Trophoblast cell (in vitro differentiated cells and primary cell): ENCODE measurements at regions not wholly inside any gene's neighbourhood (a gene's known extent, or its start where the extent isn't known, plus 50 kb on each side); places are given as distances from the start of the nearest gene placed in this dataset.

Experiments used
- DNase-seq, 2 donors: peaks; one replicate each; pipeline ENCODE4 v3.0.0-alpha.2; 2016
- H2AFZ ChIP-seq: 2 replicates; pipeline ENCODE4 v1.6.1; 2013; ENCODE audit warnings: low read length, moderate library complexity, mild to moderate bottlenecking; ENCODE audit not compliant: insufficient read depth, poor library complexity
- H2AK5ac ChIP-seq: 2 replicates; pipeline ENCODE4 v1.6.1; 2013; ENCODE audit warnings: mild to moderate bottlenecking, low read length
- H2BK120ac ChIP-seq: 2 replicates; pipeline ENCODE4 v1.6.1; 2013; ENCODE audit warnings: low read length, mild to moderate bottlenecking, moderate library complexity; ENCODE audit not compliant: insufficient read depth, poor library complexity
- H2BK12ac ChIP-seq: 2 replicates; pipeline ENCODE4 v1.6.1; 2013; ENCODE audit warnings: mild to moderate bottlenecking, low read length, moderate library complexity
- H2BK5ac ChIP-seq: 2 replicates; pipeline ENCODE4 v1.6.1; 2013; ENCODE audit warnings: low read length, low read depth, moderate library complexity, mild to moderate bottlenecking; ENCODE audit not compliant: poor library complexity
- H3K14ac ChIP-seq: 2 replicates; pipeline ENCODE4 v1.6.1; 2013; ENCODE audit warnings: mild to moderate bottlenecking, low read length
- H3K18ac ChIP-seq: 2 replicates; pipeline ENCODE4 v1.6.1; 2013; ENCODE audit warnings: mild to moderate bottlenecking, low read length
- H3K23ac ChIP-seq: 2 replicates; pipeline ENCODE4 v1.6.1; 2013; ENCODE audit warnings: low read length
- H3K27ac ChIP-seq: 2 replicates; pipeline ENCODE4 v1.5.1; 2013; ENCODE audit warnings: low read depth, mild to moderate bottlenecking, inconsistent platforms, low read length, moderate library complexity
- H3K27me3 ChIP-seq: 2 replicates; pipeline ENCODE4 v1.6.1; 2013; ENCODE audit warnings: inconsistent platforms, mild to moderate bottlenecking, low read length, moderate library complexity; ENCODE audit not compliant: insufficient read depth
- H3K36me3 ChIP-seq, 2 experiments: 1 replicate in 1 of 2; 2 replicates in 1 of 2; pipeline ENCODE4 v1.6.1; 2013; ENCODE audit warnings: low read length in 2 of 2, mild to moderate bottlenecking in 2 of 2, moderate library complexity in 1 of 2; ENCODE audit not compliant: insufficient read depth in 2 of 2, control insufficient read depth in 1 of 2
- H3K4ac ChIP-seq: 2 replicates; pipeline ENCODE4 v1.6.1; 2013; ENCODE audit warnings: low read depth, mild to moderate bottlenecking, low read length, moderate library complexity
- H3K4me1 ChIP-seq, 2 experiments: 1 replicate in 1 of 2; 2 replicates in 1 of 2; pipeline ENCODE4 v1.6.1; 2013; ENCODE audit warnings: low read length in 2 of 2, mild to moderate bottlenecking in 2 of 2, moderate library complexity in 1 of 2; ENCODE audit not compliant: insufficient read depth in 2 of 2, control insufficient read depth in 1 of 2
- H3K4me2 ChIP-seq: 2 replicates; pipeline ENCODE4 v1.6.1; 2013; ENCODE audit warnings: inconsistent platforms, mild to moderate bottlenecking, low read length, moderate library complexity
- H3K4me3 ChIP-seq: 2 replicates; pipeline ENCODE4 v1.5.1; 2013; ENCODE audit warnings: mild to moderate bottlenecking, low read depth, low read length, inconsistent platforms
- H3K79me1 ChIP-seq: one replicate; pipeline ENCODE4 v1.6.1; 2013; ENCODE audit warnings: low read length
- H3K79me2 ChIP-seq: 2 replicates; pipeline ENCODE4 v1.6.1; 2013; ENCODE audit warnings: low read length, mild to moderate bottlenecking; ENCODE audit not compliant: control insufficient read depth, insufficient read depth, poor library complexity
- H3K9ac ChIP-seq: 2 replicates; pipeline ENCODE4 v1.6.1; 2013; ENCODE audit warnings: mild to moderate bottlenecking, low read length
- H3K9me3 ChIP-seq: 2 replicates; pipeline ENCODE4 v1.6.1; 2013; ENCODE audit warnings: low read depth, mild to moderate bottlenecking, control low read depth, inconsistent platforms, low read length; ENCODE audit not compliant: insufficient read depth
- H4K12ac ChIP-seq: 2 replicates; pipeline ENCODE4 v1.6.1; 2013; ENCODE audit warnings: low read depth, mild to moderate bottlenecking, low read length, moderate library complexity
- H4K8ac ChIP-seq: 2 replicates; pipeline ENCODE4 v1.6.1; 2013; ENCODE audit warnings: low read depth, mild to moderate bottlenecking, low read length, moderate library complexity
- H4K91ac ChIP-seq: one replicate; pipeline ENCODE4 v1.6.1; 2013; ENCODE audit warnings: low read depth, mild to moderate bottlenecking, low read length, moderate library complexity
- WGBS: extraction: QIAGEN DNeasy Blood & Tissue Kit; methylation state at CpG from one replicate; pipeline ENCODE4 v1.1.7; 2013; ENCODE audit warnings: missing lambda C conversion rate; ENCODE audit not compliant: insufficient read length, insufficient coverage; ENCODE audit errors: extremely low coverage; 5-methylcytosine and 5-hydroxymethylcytosine counted together

DNA sequence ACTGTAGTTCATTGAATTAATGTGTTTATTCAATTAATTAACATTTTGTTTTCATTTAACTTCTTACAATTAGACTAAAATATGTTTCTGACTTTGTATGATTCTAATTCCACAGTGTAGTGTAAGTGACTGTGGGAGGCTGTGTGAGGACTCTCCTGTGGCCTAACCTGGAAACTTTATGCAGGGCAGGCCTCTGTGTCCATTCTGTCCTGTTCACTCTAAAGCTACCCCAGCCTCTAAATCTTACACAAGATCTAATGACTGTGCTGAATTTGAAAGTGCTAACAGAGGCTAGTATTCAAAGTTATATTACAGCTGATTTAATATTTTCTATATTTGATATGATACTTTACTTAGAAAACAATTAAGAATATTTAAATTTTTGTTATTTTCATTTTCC, 270.5 kb upstream of the CDH19 start:
- no peak overlapping the region for H3K4me3 ChIP-seq
- H3K79me2 ChIP-seq = no peaks in the 10 kb centered on the region
- no peak overlapping the region for H4K91ac ChIP-seq

DNA sequence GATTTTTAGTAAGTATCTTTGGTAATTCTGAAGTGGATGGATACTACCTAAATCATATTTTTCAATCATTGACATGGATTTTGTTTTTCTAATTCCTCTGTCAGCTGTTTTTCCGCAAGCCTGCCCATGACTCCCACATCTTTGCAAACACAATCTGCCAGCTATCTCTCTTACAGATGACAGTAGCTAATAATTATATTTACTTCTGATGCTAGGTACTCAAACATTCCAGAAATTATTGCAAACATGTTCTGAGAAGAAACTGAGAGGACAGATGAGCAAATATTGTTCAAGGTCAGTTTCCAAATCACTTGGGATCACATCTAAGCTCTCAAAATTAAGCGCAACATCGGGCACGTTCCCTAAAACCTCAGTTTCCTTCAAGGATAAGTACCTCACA, 270.0 kb upstream of the CDH19 start:
- H3K79me2 ChIP-seq = no peaks in the 10 kb centered on the region
- H4K91ac ChIP-seq = no peak overlapping the region
- H2AFZ ChIP-seq = no peak overlapping the region
- H3K23ac ChIP-seq = no peak overlapping the region
- no peak overlapping the region for H3K14ac ChIP-seq
- no peak for DNase-seq
- H3K27me3 ChIP-seq = no peaks in the 10 kb centered on the region
- no peaks in the 10 kb centered on the region for H3K4me1 ChIP-seq
- H3K79me1 ChIP-seq = no peaks in the 10 kb centered on the region
- H3K4ac ChIP-seq = no peak overlapping the region
- no peak overlapping the region for H2BK5ac ChIP-seq
- no peak overlapping the region for H3K9ac ChIP-seq
- H3K4me2 ChIP-seq = no peak overlapping the region
- H4K12ac ChIP-seq = no peak overlapping the region
- H3K9me3 ChIP-seq = no peaks in the 10 kb centered on the region
- no peak overlapping the region for H2BK120ac ChIP-seq
- H2BK12ac ChIP-seq = no peak overlapping the region
- H3K36me3 ChIP-seq = no peaks in the 10 kb centered on the region
- no CpG with 5 or more reads among the region's 4 CpGs for WGBS
- H2AK5ac ChIP-seq = no peak overlapping the region
- H3K27ac ChIP-seq = no peak overlapping the region
- no peak overlapping the region for H3K4me3 ChIP-seq
- no peak overlapping the region for H3K18ac ChIP-seq
- H4K8ac ChIP-seq = no peak overlapping the region

More for the DNA sequence above, 270.5 kb upstream of the CDH19 start:
- Histone ChIP-seq H3K27me3 (no peaks in the 10 kb centered on the region), H2BK12ac (no peak overlapping the region), H3K4me2 (no peak overlapping the region), H3K4me1 (no peaks in the 10 kb centered on the region), H3K27ac (no peak overlapping the region), H2BK120ac (no peak overlapping the region), H3K9me3 (no peaks in the 10 kb centered on the region), H2AK5ac (no peak overlapping the region), H3K9ac (no peak overlapping the region), H4K8ac (no peak overlapping the region), H3K79me1 (no peaks in the 10 kb centered on the region), H3K36me3 (no peaks in the 10 kb centered on the region), H3K14ac (no peak overlapping the region), H2BK5ac (no peak overlapping the region), H3K18ac (no peak overlapping the region), H2AFZ (no peak overlapping the region), H4K12ac (no peak overlapping the region), H3K23ac (no peak overlapping the region), H3K4ac (no peak overlapping the region)
- no peak for DNase-seq

DNA sequence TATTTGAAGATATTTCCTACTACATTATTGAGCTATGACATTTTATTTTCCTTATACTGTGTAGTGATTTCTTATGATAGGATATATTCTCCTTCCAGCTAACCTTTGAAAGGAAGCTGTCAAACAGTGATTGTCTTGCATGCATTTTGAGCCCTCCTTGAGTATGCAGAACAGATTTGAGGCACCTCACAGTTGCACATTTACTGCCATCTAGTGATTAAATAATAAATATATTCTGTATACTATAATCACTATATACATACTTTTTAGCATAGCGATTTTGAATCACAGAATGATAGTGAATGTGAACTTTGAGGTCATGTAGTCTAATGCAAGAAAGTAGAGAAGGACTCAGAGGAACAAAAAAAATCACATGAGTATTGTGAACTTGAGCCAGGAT, 268.4 kb upstream of the CDH19 start:
- no peaks in the 10 kb centered on the region for H3K4me1 ChIP-seq
- no peaks in the 10 kb centered on the region for H3K79me1 ChIP-seq
- no peak overlapping the region for H3K23ac ChIP-seq
- H3K36me3 ChIP-seq = no peaks in the 10 kb centered on the region
- H4K12ac ChIP-seq = no peak overlapping the region
- H3K79me2 ChIP-seq = no peaks in the 10 kb centered on the region
- H3K27ac ChIP-seq = no peak overlapping the region
- no peak overlapping the region for H3K4ac ChIP-seq
- H3K9ac ChIP-seq = no peak overlapping the region
- H2BK12ac ChIP-seq = no peak overlapping the region
- no peak overlapping the region for H2BK5ac ChIP-seq
- DNase-seq = no peak
- no peak overlapping the region for H3K4me2 ChIP-seq
- H3K4me3 ChIP-seq = no peak overlapping the region
- H3K27me3 ChIP-seq = no peaks in the 10 kb centered on the region
- no peak overlapping the region for H3K14ac ChIP-seq
- H2AK5ac ChIP-seq = no peak overlapping the region
- no peak overlapping the region for H2BK120ac ChIP-seq
- H4K8ac ChIP-seq = no peak overlapping the region
- no peak overlapping the region for H4K91ac ChIP-seq
- WGBS = no CpG with 5 or more reads among the region's 1 CpG
- no peaks in the 10 kb centered on the region for H3K9me3 ChIP-seq
- no peak overlapping the region for H3K18ac ChIP-seq
- no peak overlapping the region for H2AFZ ChIP-seq

DNA sequence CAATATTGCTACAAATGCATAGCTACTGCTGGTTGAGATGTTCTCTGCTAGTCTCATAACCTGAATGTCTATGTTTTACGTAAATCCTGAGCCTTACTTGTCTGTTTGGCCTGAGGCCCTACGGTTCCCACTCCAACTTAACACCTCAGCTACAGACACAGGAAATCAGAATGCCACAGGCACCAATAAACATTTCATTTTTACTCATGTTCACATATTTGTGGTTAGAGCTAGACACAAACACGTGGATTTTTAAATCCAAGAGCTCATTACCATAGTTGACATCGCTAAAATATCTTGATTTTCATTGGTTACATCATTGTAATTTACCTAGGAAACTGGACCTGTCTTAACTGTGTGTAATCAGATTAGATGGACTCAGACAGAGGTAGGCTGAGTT, 263.8 kb upstream of the CDH19 start:
- Histone ChIP-seq H3K23ac (no peak overlapping the region), H3K27me3 (no peaks in the 10 kb centered on the region), H3K27ac (no peak overlapping the region), H4K8ac (no peak overlapping the region), H3K18ac (no peak overlapping the region), H2BK12ac (no peak overlapping the region), H4K12ac (no peak overlapping the region), H3K4me1 (no peaks in the 10 kb centered on the region), H3K79me2 (no peaks in the 10 kb centered on the region), H2BK5ac (no peak overlapping the region), H3K4ac (no peak overlapping the region), H4K91ac (no peak overlapping the region), H3K4me2 (no peak overlapping the region), H2AK5ac (no peak overlapping the region), H3K79me1 (no peaks in the 10 kb centered on the region), H2BK120ac (no peak overlapping the region), H3K14ac (no peak overlapping the region), H2AFZ (no peak overlapping the region), H3K9me3 (no peaks in the 10 kb centered on the region), H3K36me3 (no peaks in the 10 kb centered on the region), H3K4me3 (no peak overlapping the region), H3K9ac (no peak overlapping the region)
- WGBS = no CpG with 5 or more reads among the region's 4 CpGs
- DNase-seq = peak; percentile 20 to 52
